Retinal pigment epithelial cell (primary cell): ENCODE measurements at regions not wholly inside any gene's neighbourhood (a gene's known extent, or its start where the extent isn't known, plus 50 kb on each side); places are given as distances from the start of the nearest gene placed in this dataset.

Source experiments
- DNase-seq: peaks from one replicate; pipeline ENCODE4 v3.0.0-alpha.2; 2010; ENCODE audit warnings: low read depth
- H3K4me3 ChIP-seq: 2 replicates; pipeline ENCODE4 v1.5.1; 2011; ENCODE audit warnings: mild to moderate bottlenecking, low read length, control low read depth, moderate library complexity
- CTCF ChIP-seq: conservative IDR thresholded peaks from 2 replicates; pipeline ENCODE4 v1.5.1; 2011; ENCODE audit warnings: low read depth, low read length, control low read depth, inconsistent platforms

DNA sequence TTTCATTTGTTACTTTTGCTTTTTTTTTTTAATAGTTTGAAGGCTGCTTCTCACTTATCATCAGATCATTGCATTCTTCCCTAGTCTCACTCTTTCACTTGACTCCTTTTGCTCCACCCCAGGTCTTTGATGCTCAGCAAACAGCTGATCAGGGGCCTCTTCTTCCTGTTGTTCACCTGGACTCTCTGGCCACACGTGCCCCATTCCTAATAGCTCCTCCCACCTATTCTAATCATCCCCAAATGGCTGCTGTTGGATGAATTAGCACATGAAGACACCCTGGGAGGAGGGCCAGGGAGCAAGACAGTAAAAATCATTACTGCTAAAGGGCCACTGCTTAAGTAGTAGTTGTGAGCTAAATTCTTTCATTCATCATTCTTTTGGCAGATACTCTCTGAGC is 119.5 kb downstream of the MAB21L3 start:
- TF ChIP-seq CTCF, result no peak
- H3K4me3 ChIP-seq, result no peak overlapping the region
- DNase-seq, result no peak

GRCh38 chr1:116231752-116232151 is 120.6 kb downstream of the MAB21L3 start:
- no peak for DNase-seq
- no peak overlapping the region for H3K4me3 ChIP-seq
- TF ChIP-seq CTCF, result no peak

- DNase-seq, result no peak
- no peak overlapping the region for H3K4me3 ChIP-seq
- TF ChIP-seq CTCF, result no peak
These were observed 121.9 kb downstream of the MAB21L3 start for GRCh38 chr1:116232989-116233514.

GRCh38 chr1:116234429-116234828 is 123.2 kb downstream of the MAB21L3 start:
- DNase-seq, result no peak
- no peak for TF ChIP-seq CTCF
- no peak overlapping the region for H3K4me3 ChIP-seq

- H3K4me3 ChIP-seq, result no peak overlapping the region
- no peak for DNase-seq
- TF ChIP-seq CTCF, result no peak
These were observed 128.7 kb downstream of the MAB21L3 start for GRCh38 chr1:116239916-116240315.

GRCh38 chr1:116242741-116243140 is 130.3 kb upstream of the ATP1A1 start:
- H3K4me3 ChIP-seq, result no peak overlapping the region
- TF ChIP-seq CTCF, result no peak
- no peak for DNase-seq

DNA sequence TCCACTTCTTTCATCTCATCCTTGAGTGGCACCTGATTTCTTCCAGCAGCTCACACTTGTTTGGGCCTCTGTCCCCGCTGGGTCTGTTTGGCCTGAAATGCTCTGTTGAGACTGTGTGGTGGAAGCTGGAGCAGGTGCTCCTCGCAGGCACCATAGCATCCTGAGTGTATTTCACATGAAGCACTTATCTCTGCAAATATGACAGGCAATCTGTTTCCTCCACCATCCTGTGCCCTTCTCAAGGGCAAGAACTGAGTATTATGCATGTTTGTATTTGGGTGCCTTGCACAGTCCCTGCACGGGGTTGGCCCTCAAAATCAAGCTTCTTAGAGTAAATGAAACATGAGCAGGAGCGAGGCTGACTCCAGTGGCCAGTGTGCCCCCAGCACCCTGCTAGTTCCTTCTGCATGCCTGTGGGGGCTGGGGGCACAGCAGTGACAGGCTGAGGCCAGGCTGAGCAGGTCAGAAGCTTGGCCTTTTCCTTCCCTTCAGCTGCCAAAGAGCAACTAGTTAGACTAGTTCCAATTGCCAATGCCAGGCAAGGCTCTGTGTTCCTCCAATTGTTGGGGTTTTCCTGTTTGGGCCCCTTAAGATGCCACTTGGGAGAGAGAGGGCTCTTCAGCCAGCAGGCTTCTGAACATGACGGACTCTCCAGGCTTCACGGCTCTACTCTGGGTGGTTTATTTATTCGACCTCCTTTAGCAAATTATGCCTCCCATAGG is 129.6 kb upstream of the ATP1A1 start:
- no peak for TF ChIP-seq CTCF
- H3K4me3 ChIP-seq, result no peak overlapping the region
- no peak for DNase-seq
